ENCODE measurements at regions not wholly inside any gene's neighbourhood (a gene's known extent, or its start where the extent isn't known, plus 50 kb on each side); places are given as distances from the start of the nearest gene placed in this dataset.

- no peak for ATAC-seq (ENCODE audit: insufficient read depth, low read depth)
- no peak for TF ChIP-seq EZH2 (IDR thresholded peaks at IDR 0.05; ENCODE audit: borderline replicate concordance, low read depth, low read length, severe bottlenecking)
- TF ChIP-seq CTCF (IDR thresholded peaks at IDR 0.05; ENCODE audit: borderline replicate concordance, extremely low read depth, low read length, poor library complexity, severe bottlenecking), result no peak
- peaks cover 73% of the 10 kb centered on the region for H3K79me2 ChIP-seq (ENCODE audit: insufficient read depth, low read length)
- no peak overlapping the region for H3K4me3 ChIP-seq (ENCODE audit: low read depth in 1 of 2, low read length in 2 of 2)
- no peak for DNase-seq
- H3K4me1 ChIP-seq (ENCODE audit: insufficient read depth, low read length), result peaks cover 12% of the 10 kb centered on the region
- no peak overlapping the region for H3K4me2 ChIP-seq (ENCODE audit: insufficient read depth, low read length)
- no peaks in the 10 kb centered on the region for H3K27me3 ChIP-seq (ENCODE audit: insufficient read depth, low read length, poor library complexity)
- peaks cover 24% of the 10 kb centered on the region for H3K9me3 ChIP-seq (ENCODE audit: insufficient read depth, low read length, severe bottlenecking)
- no peak overlapping the region for H3K27ac ChIP-seq (ENCODE audit: low read length)
- H2AFZ ChIP-seq (ENCODE audit: low read depth, low read length), result no peak overlapping the region
- H3K36me3 ChIP-seq (ENCODE audit: insufficient read depth, low read length), result peaks cover 35% of the 10 kb centered on the region
- H3K9ac ChIP-seq (ENCODE audit: low read depth, low read length), result no peak overlapping the region
- H4K20me1 ChIP-seq (ENCODE audit: insufficient read depth, low read length), result peaks cover 9% of the 10 kb centered on the region; the same call in 1 of the 2 replicates
These were observed 141.4 kb downstream of the IRS2 start for GRCh38 chr13:109644956-109645355.

GRCh38 chr13:109644069-109644750 lies 142.2 kb downstream of the IRS2 start:
- no peak for DNase-seq
- ATAC-seq (ENCODE audit: insufficient read depth, low read depth), result no peak
- Histone ChIP-seq H3K4me3 (ENCODE audit: low read depth in 1 of 2, low read length in 2 of 2) (no peak overlapping the region), H3K27me3 (ENCODE audit: insufficient read depth, low read length, poor library complexity) (no peaks in the 10 kb centered on the region), H4K20me1 (ENCODE audit: insufficient read depth, low read length) (peaks cover 9% of the 10 kb centered on the region; the same call in 1 of the 2 replicates), H2AFZ (ENCODE audit: low read depth, low read length) (no peak overlapping the region), H3K4me1 (ENCODE audit: insufficient read depth, low read length) (peaks cover 12% of the 10 kb centered on the region), H3K9ac (ENCODE audit: low read depth, low read length) (no peak overlapping the region), H3K27ac (ENCODE audit: low read length) (no peak overlapping the region), H3K9me3 (ENCODE audit: insufficient read depth, low read length, severe bottlenecking) (peaks cover 30% of the 10 kb centered on the region), H3K79me2 (ENCODE audit: insufficient read depth, low read length) (peaks cover 71% of the 10 kb centered on the region), H3K4me2 (ENCODE audit: insufficient read depth, low read length) (no peak overlapping the region), H3K36me3 (ENCODE audit: insufficient read depth, low read length) (peaks cover 38% of the 10 kb centered on the region)
- TF ChIP-seq CTCF (IDR thresholded peaks at IDR 0.05; ENCODE audit: borderline replicate concordance, extremely low read depth, low read length, poor library complexity, severe bottlenecking), result no peak
- no peak for TF ChIP-seq EZH2 (IDR thresholded peaks at IDR 0.05; ENCODE audit: borderline replicate concordance, low read depth, low read length, severe bottlenecking)

- no peak for ATAC-seq (ENCODE audit: insufficient read depth, low read depth)
These were observed 144.0 kb downstream of the IRS2 start for GRCh38 chr13:109642358-109642757.

More at GRCh38 chr13:109642358-109642757, 144.0 kb downstream of the IRS2 start:
- no peak overlapping the region for H3K4me2 ChIP-seq (ENCODE audit: insufficient read depth, low read length)
- peaks cover 12% of the 10 kb centered on the region for H3K4me1 ChIP-seq (ENCODE audit: insufficient read depth, low read length)
- peaks cover 43% of the 10 kb centered on the region for H3K36me3 ChIP-seq (ENCODE audit: insufficient read depth, low read length)
- H3K79me2 ChIP-seq (ENCODE audit: insufficient read depth, low read length), result peaks cover 71% of the 10 kb centered on the region
- TF ChIP-seq EZH2 (IDR thresholded peaks at IDR 0.05; ENCODE audit: borderline replicate concordance, low read depth, low read length, severe bottlenecking) (no peak), CTCF (IDR thresholded peaks at IDR 0.05; ENCODE audit: borderline replicate concordance, extremely low read depth, low read length, poor library complexity, severe bottlenecking) (no peak)
- H2AFZ ChIP-seq (ENCODE audit: low read depth, low read length), result no peak overlapping the region
- no peak overlapping the region for H3K4me3 ChIP-seq (ENCODE audit: low read depth in 1 of 2, low read length in 2 of 2)
- H3K9ac ChIP-seq (ENCODE audit: low read depth, low read length), result no peak overlapping the region
- H3K27ac ChIP-seq (ENCODE audit: low read length), result no peak overlapping the region
- no peaks in the 10 kb centered on the region for H3K27me3 ChIP-seq (ENCODE audit: insufficient read depth, low read length, poor library complexity)
- peaks cover 2% of the 10 kb centered on the region; the same call in 1 of the 2 replicates for H4K20me1 ChIP-seq (ENCODE audit: insufficient read depth, low read length)
- H3K9me3 ChIP-seq (ENCODE audit: insufficient read depth, low read length, severe bottlenecking), result peaks cover 36% of the 10 kb centered on the region
- no peak for DNase-seq

Measured in DND-41 (cell line).